Kidney (tissue), 13 donors: ENCODE measurements at regions not wholly inside any gene's neighbourhood (a gene's known extent, or its start where the extent isn't known, plus 50 kb on each side); places are given as distances from the start of the nearest gene placed in this dataset.

Source experiments
- DNase-seq, 5 donors: peaks; one replicate each; pipeline ENCODE4 v3.0.0-alpha.2; 2013 to 2020
- FAIRE-seq: peaks from 2 replicates; lab custom pipeline; 2012; peaks lifted over from hg19 to GRCh38; lab: Jason Lieb, UNC
- H3K27ac ChIP-seq, 2 donors: one replicate each; pipeline ENCODE4 v1.7.0; 2013; ENCODE audit warnings: low read depth in 2 of 2, low read length in 2 of 2, inconsistent platforms in 1 of 2
- H3K27me3 ChIP-seq: one replicate; pipeline ENCODE4 v1.7.1; 2013; ENCODE audit warnings: low read length, inconsistent platforms; ENCODE audit not compliant: control insufficient read depth, insufficient read depth
- H3K36me3 ChIP-seq, 3 donors: one replicate each; pipeline versions ENCODE4 v1.7.0 to v1.7.1; 2013; ENCODE audit warnings: low read length in 3 of 3, control low read depth in 1 of 3, inconsistent platforms in 1 of 3; ENCODE audit not compliant: insufficient read depth in 3 of 3, control insufficient read depth in 2 of 3
- H3K4me1 ChIP-seq, 3 donors: one replicate each; pipeline versions ENCODE4 v1.7.0 to v1.7.1; 2013; ENCODE audit warnings: low read length in 3 of 3, inconsistent platforms in 1 of 3, low read depth in 1 of 3; ENCODE audit not compliant: control insufficient read depth in 2 of 3, insufficient read depth in 2 of 3
- H3K4me3 ChIP-seq, 3 donors: one replicate each; pipeline versions ENCODE4 v1.7.0 to v1.8.1; 2013; ENCODE audit warnings: low read length in 3 of 3, control low read depth in 1 of 3, inconsistent platforms in 1 of 3
- H3K9ac ChIP-seq, 3 donors: one replicate each; pipeline versions ENCODE4 v1.7.0 to v1.7.1; 2013; ENCODE audit warnings: low read length in 3 of 3, control low read depth in 1 of 3, inconsistent platforms in 1 of 3
- H3K9me3 ChIP-seq, 3 donors: one replicate each; pipeline versions ENCODE4 v1.7.0 to v1.7.1; 2013; ENCODE audit warnings: low read length in 3 of 3, control low read depth in 1 of 3, inconsistent platforms in 1 of 3; ENCODE audit not compliant: control insufficient read depth in 2 of 3, insufficient read depth in 1 of 3
- CTCF ChIP-seq: IDR thresholded peaks from 3 replicates; pipeline ENCODE4 v1.5.1; 2012; ENCODE audit warnings: mild to moderate bottlenecking, moderate library complexity, borderline replicate concordance; ENCODE audit not compliant: insufficient read depth; ENCODE audit errors: extremely low read depth
- intact Hi-C: fragments of 100-400 bp; cut with DNase I; formaldehyde crosslinking; loops from one replicate; pipeline ENCODE4 v1.11.1; 2022
- donor health status: control.
- donor health status: control.
- donor health status: control.
- donor health status: control.
- donor health status: control.
- donor health status: DM: yes; HTN: yes; CAD: no.
- donor health status: Normal renal cell carcinoma (clear cell type).

DNA sequence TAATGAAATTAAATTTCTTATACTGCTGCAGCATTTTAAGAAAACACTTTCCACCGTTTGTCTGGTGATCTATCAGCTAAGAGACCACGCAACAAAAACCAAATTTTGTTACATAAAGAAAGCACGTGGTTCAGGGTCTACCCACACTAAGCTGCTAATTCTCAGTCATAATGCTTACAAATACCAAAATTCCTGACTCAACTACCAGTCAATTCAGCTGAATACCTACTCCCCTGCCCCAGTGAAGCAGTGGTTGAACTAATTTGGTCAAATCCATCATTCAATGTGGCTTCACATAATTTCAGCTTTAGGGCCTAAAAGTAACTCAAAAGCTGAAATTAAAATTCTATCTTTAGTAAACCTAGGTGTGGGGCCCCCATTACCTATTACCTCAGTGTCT, 468.6 kb upstream of the ARID1B start:
- no peaks in the 10 kb centered on the region for H3K27me3 ChIP-seq
- intact Hi-C loops: no loop called here
- no peak for DNase-seq
- no peaks in the 10 kb centered on the region for H3K36me3 ChIP-seq
- H3K4me3 ChIP-seq: no peak overlapping the region
- H3K27ac ChIP-seq: no peak overlapping the region
- TF ChIP-seq CTCF: no peak
- H3K9me3 ChIP-seq: no peaks in the 10 kb centered on the region
- no peak overlapping the region for H3K9ac ChIP-seq
- no peak for FAIRE-seq
- no peaks in the 10 kb centered on the region for H3K4me1 ChIP-seq

- H3K36me3 ChIP-seq: no peaks in the 10 kb centered on the region
- intact Hi-C loops: no loop called here
- H3K4me1 ChIP-seq: no peaks in the 10 kb centered on the region
- no peak overlapping the region for H3K4me3 ChIP-seq
- no peak for TF ChIP-seq CTCF
- H3K9me3 ChIP-seq: no peaks in the 10 kb centered on the region
- H3K27me3 ChIP-seq: no peaks in the 10 kb centered on the region
- no peak for DNase-seq
- H3K9ac ChIP-seq: no peak overlapping the region
- no peak for FAIRE-seq
- H3K27ac ChIP-seq: no peak overlapping the region
These were observed 470.6 kb upstream of the ARID1B start for GRCh38 chr6:156306531-156306930.

DNA sequence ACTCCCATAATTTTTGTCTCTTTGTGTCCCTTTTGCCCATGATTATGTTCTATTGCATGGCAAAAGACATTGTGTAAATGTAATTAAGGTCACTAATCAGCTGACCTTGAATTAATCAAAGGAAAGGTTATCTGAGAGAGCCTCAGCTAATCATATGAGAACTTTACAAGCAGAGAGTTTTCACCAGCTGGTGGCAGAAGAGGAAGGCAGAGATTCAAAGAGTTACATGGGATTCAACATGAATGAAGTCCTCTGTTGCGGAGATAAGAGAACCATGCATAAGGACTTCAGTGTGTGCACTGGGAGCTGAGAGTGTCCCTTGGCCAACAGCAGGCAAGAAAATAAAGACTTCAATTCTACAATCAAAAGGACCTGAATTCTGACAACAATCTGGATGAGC, 494.1 kb upstream of the ARID1B start:
- DNase-seq: no peak
- Histone ChIP-seq H3K4me1 (peaks cover 0 to 4% (median 0%) of the 10 kb centered on the region in 3 donors), H3K27ac (no peak overlapping the region), H3K4me3 (no peak overlapping the region), H3K27me3 (no peaks in the 10 kb centered on the region), H3K36me3 (no peaks in the 10 kb centered on the region), H3K9me3 (no peaks in the 10 kb centered on the region), H3K9ac (no peak overlapping the region)
- no peak for TF ChIP-seq CTCF
- intact Hi-C loops: no loop called here
- FAIRE-seq: no peak

DNA sequence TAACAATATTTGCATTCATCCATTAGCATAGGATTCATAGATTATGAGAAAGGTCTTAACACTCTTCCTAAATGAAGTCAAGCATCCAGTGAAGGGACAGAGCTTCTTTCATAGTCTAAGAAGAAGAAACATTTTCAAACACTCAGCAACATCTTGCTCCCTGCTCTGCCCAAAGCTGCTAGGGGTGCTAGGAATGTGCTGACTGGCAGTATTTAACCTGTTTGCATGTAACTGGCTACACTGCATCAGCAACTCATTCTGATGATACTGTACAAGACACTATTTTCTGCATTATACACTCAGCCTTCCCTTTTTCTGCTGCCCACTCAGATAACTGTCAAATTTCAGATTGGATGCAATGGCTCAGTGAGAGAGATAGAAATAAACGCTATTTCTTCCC, 495.1 kb upstream of the ARID1B start:
- no peak for TF ChIP-seq CTCF
- Histone ChIP-seq H3K4me3 (no peak overlapping the region), H3K27me3 (no peaks in the 10 kb centered on the region), H3K27ac (no peak overlapping the region), H3K36me3 (no peaks in the 10 kb centered on the region), H3K9me3 (no peaks in the 10 kb centered on the region), H3K4me1 (peaks cover 0 to 4% (median 0%) of the 10 kb centered on the region in 3 donors), H3K9ac (no peak overlapping the region)
- FAIRE-seq (no peak), DNase-seq (no peak)
- intact Hi-C loops: no loop called here
